HG02798 (cell line): ENCODE measurements at regions not wholly inside any gene's neighbourhood (a gene's known extent, or its start where the extent isn't known, plus 50 kb on each side); places are given as distances from the start of the nearest gene placed in this dataset.

Experiments
- ATAC-seq: cut with Tn5 transposase; IDR thresholded peaks from one replicate; pipeline ENCODE4 v1.9.1; 2021; ENCODE audit warnings: mild to moderate bottlenecking; ENCODE audit not compliant: unreplicated experiment, poor library complexity

- ATAC-seq = no peak
Observed at GRCh38 chrX:38985945-38986344, 184.7 kb downstream of the MID1IP1 start.

- ATAC-seq = no peak
Observed at GRCh38 chrX:38986586-38986985, 185.3 kb downstream of the MID1IP1 start.

DNA sequence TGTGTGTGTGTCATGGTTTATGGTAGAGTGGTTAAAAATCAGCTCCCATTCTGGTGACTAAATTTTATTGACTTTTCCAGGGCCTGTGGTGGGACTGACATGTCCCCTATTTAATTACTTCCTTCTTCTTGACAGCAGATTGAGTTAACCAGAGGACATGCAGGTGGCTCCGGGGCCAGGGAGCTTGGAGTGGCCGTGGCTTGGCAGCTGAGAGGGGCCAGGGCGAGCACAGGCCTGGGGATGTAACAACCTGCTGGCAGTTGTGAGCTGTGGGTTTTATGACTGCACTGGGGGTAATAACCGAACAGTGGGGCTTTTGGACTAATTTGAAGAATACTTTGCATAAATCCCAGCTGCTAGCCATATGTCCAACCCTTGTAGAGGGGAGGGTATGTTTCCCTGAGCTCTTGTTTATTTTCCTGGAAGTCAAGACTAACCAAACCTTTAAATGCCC is 186.0 kb downstream of the MID1IP1 start:
- ATAC-seq = no peak

DNA sequence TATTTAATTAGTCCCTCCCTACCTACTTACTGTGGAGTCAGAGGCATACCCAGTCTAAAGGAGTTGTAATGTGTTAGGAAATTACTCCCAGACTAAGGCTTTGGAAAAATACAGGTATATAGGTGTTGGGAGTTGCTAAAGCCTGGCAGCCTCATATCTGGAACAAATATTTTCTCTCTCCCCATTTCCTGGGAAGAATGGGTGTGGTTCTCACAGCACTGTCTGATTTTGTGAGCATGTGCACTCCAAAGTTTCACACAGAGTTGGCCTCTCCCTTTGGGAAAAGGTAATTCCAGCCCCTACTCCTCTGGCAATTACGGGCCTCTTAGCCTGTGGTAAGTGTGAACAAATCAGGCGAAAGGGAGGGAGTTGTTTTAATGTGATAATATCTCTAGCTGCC is 187.0 kb downstream of the MID1IP1 start:
- ATAC-seq = no peak

- ATAC-seq = no peak
Observed at GRCh38 chrX:38989076-38989475, 187.8 kb downstream of the MID1IP1 start.

DNA sequence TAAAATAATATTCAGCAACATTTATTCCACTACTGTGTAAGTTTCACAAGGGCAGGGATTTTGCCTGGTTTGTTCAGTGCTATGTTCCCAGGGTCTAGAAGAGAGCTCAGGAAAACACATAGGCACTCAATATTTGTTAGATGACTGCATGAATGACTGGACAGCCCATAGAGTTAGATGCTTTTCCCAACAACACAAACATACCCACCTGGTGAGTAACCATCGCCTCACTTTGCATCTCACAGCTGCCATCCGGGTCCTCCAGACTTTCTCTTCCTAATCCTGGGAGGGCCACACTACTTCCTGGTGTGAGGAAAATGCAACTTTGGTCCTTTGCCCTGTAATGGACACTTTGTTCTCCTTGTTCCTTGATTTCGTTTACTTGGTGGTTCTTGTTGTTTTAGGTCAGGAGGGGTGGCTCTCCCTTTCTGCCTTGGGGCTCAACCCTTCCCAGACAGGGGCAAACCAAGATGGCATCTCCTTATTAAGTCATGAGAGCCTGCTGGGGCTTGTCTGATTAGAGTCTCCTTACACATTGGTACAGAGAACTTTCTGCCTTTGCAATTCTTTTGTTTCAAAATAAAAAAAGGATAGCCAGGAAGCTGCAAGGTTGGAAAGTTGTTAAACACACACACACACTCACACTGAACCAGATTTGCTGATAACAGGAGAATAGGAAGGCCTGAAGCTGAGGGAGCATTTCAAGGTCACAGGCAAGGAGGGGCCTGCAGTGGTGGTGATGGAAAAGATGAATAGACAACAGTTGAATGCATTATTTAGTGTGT is 190.6 kb downstream of the MID1IP1 start:
- ATAC-seq = no peak

GRCh38 chrX:38992441-38993096 is 191.3 kb downstream of the MID1IP1 start:
- no peak for ATAC-seq

DNA sequence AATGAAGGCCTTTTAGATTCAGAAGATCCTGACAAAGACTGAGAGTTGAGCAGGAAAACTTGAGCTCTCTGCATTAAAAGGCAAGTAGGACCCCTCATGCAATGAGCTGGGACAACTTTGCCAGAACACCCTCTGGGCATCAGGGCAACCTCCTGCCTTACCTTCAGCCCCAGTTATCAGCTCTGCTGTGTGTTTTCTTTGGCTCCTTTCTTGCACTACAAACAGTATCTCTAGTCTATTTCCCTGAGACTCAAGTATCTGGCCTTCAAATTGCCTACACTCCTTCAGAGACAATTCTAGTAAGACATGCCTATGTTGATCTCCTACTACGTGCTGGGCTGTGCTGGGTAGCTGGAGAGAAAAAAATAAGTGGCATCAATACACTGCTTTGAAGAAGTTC is 192.2 kb downstream of the MID1IP1 start:
- ATAC-seq = no peak

DNA sequence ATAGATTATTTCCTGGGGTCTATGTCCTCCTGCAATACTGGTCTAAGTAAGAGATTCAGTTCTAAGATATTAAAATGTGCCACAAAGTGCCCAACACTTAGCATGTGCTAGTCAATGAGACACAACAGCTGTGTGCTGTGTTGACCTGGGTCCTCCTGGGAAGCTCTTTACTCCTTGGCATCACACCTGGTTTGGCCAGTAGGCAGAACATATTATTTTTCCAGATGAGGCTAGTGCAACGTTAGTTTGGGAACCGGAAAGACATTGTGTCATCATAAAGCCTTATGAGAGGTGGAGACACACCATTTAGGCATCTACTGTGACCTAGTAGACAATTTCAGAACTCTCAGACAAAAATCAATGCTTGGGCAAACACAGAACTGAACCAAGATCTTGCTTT is 197.8 kb downstream of the MID1IP1 start:
- no peak for ATAC-seq

- no peak for ATAC-seq
Observed at GRCh38 chrX:38999967-39000745, 198.9 kb downstream of the MID1IP1 start.

DNA sequence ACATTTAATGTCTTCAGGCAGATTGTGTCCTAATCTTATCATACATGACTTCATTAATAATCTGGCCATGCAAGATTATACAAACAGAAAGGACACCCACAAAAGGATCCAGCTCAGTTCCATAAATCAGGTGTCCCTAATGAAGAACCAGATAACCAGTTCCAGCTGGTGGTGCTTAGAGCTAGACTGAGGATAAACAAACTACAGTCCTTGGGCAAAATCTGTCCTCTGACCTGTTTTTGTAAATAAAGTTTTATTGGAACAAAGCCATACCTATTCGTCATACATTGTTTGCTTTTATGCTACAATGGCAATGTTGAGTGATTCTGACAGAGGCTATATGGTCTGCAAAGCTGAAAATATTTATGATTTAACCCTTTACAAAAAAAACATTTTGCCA is 199.5 kb downstream of the MID1IP1 start:
- no peak for ATAC-seq

- no peak for ATAC-seq
Observed at GRCh38 chrX:39002466-39002865, 201.2 kb downstream of the MID1IP1 start.

DNA sequence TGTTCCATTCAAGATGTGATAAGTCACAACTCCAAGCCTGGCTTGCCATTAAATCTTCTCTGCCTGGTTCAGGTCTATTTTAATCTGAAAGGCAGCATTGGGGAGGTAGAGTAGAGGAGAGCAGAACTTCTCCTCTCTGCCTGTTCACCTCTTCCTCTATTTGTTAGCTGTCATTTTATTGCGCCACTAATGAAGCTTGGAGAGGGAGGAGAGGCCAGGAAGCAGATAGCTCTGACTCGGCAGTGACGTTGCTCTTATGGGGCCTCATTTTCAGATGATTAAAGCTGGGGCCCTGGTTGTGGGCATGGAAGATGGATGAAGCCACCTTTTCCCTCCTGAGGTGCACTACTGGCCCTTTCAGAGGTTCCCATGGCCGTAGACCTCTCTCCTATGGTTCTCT is 207.3 kb downstream of the MID1IP1 start:
- ATAC-seq = no peak

DNA sequence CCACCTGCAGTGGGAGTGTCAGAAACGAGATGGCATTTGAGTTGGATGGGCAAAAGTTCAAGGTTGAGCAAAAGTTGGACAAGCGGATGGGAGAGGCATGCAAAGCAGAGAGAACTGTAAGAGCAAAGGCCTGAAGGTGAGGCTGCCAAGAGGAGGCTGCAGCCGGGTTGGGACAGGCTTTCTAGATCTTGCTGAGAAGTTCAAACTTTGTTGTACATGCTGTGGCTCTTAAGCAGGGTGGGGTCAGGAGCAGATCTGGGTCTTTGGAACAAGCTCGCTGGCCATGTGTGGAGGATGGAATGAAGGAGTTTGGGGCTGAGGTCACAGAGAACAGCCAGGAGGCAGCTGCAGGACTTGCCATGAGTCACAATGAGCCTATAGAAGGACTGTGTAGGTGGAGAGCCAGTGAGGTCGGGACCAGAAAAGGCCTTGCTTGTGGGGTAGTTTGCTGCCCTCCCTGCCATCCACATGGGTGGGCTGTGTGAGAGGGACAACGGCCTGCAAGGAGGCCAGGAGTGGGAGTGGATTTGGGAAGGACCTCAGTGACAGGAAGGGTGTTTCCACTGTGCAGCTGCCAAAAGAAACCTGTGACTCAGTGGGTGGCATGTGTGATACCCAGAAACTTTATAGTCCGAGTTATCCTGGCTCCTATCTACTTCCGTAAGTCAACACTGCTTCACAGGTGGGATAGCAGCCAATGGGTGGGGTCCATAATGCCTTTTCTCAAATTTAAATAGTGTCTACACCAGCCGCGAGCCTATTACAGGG is 210.4 kb downstream of the MID1IP1 start:
- no peak for ATAC-seq

DNA sequence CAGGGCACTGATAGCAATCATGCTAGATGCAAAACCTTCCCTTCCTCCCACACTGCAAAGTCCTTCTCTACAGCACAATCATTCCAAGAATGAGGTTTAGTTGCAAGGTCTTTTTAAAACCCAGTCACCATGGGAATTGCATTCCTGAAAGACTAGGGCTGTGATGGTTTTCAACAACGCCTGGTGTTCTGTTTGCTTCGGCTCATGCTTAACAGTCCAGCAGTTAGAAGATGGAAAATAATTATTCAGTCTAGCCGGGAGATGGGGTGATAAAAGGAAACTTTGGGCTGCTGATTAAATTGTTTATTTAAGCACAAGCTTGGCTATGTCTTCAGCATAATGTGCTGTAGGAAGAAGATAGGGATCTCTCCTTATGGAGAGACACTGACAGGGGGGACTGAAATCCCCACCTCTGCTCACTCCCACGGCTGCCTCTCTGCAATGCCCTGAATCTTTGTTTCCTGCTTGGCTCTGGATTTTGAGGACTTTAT is 211.4 kb downstream of the MID1IP1 start:
- ATAC-seq = no peak

DNA sequence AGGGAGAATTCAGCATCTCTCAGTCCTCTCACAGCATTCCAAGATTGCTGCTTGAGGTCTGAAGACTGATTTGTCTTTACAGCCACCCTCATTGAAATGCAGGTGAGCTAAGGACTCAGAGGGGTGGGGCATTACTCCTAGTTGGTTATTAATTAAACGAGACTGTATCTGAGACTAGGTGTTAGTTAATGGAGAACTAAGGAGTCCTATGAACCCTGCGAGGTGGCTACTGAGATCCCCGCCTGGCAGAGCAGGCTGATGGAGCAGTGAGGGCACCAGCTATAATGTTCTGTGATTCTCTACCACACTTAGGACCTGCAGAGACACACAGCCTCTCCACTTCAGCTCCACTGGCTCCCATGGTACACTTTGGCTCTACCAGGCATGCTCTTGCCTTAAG is 215.3 kb downstream of the MID1IP1 start:
- no peak for ATAC-seq

- no peak for ATAC-seq
Observed at GRCh38 chrX:39017077-39017476, 215.8 kb downstream of the MID1IP1 start.

DNA sequence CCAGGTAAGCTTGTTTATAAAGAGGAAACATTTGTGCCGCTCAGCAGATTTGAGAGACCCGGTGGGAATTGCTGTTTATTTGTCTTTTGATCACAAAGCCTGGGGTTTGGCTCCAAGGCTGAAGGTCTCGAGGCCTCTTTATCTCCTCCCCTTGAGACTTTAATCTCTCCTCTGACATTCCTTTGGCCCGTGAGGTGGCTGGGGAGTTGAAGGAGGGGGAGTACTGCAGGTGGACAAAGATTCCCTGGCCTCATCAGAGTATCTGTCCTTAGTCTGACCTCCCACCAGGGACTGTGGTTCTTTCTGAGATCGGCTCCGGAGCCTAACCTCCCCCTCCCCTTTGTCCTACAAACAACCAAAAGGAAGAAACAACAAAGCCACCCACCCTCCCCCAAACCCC is 216.5 kb downstream of the MID1IP1 start:
- no peak for ATAC-seq

- ATAC-seq = no peak
Observed at GRCh38 chrX:39018541-39018940, 217.3 kb downstream of the MID1IP1 start.

GRCh38 chrX:39019056-39019455 is 217.8 kb downstream of the MID1IP1 start:
- ATAC-seq = no peak
